GM21526 (cell line): ENCODE measurements at regions not wholly inside any gene's neighbourhood (a gene's known extent, or its start where the extent isn't known, plus 50 kb on each side); places are given as distances from the start of the nearest gene placed in this dataset.

Source experiments
- ATAC-seq: cut with Tn5 transposase; IDR thresholded peaks from one replicate; pipeline ENCODE4 v1.9.1; 2021; ENCODE audit warnings: moderate library complexity; ENCODE audit not compliant: unreplicated experiment, low FRiP score

GRCh38 chr11:127590314-127590713, 589.7 kb upstream of the KIRREL3 start:
- ATAC-seq = no peak

GRCh38 chr11:127588431-127588830, 587.9 kb upstream of the KIRREL3 start:
- no peak for ATAC-seq

GRCh38 chr11:127587511-127587910, 586.9 kb upstream of the KIRREL3 start:
- no peak for ATAC-seq

- ATAC-seq = no peak
Observed at GRCh38 chr11:127576210-127576609, 575.6 kb upstream of the KIRREL3 start.

GRCh38 chr11:127574478-127574877, 573.9 kb upstream of the KIRREL3 start:
- ATAC-seq = no peak

GRCh38 chr11:127568891-127569290, 568.3 kb upstream of the KIRREL3 start:
- no peak for ATAC-seq

GRCh38 chr11:127567237-127567932, 566.8 kb upstream of the KIRREL3 start:
- ATAC-seq = no peak

- no peak for ATAC-seq
Observed at GRCh38 chr11:127564810-127565209, 564.2 kb upstream of the KIRREL3 start.

- ATAC-seq = no peak
Observed at GRCh38 chr11:127559978-127560377, 559.4 kb upstream of the KIRREL3 start.

GRCh38 chr11:127552446-127552845, 551.9 kb upstream of the KIRREL3 start:
- no peak for ATAC-seq

- no peak for ATAC-seq
Observed at GRCh38 chr11:127531167-127531566, 530.6 kb upstream of the KIRREL3 start.

- no peak for ATAC-seq
Observed at GRCh38 chr11:127528297-127528696, 527.7 kb upstream of the KIRREL3 start.

- ATAC-seq = no peak
Observed at GRCh38 chr11:127524618-127525017, 524.0 kb upstream of the KIRREL3 start.

- no peak for ATAC-seq
Observed at GRCh38 chr11:127521413-127521812, 520.8 kb upstream of the KIRREL3 start.

GRCh38 chr11:127507851-127508250, 507.3 kb upstream of the KIRREL3 start:
- no peak for ATAC-seq

- no peak for ATAC-seq
Observed at GRCh38 chr11:127506647-127507046, 506.1 kb upstream of the KIRREL3 start.

- ATAC-seq = no peak
Observed at GRCh38 chr11:127506126-127506525, 505.6 kb upstream of the KIRREL3 start.

- no peak for ATAC-seq
Observed at GRCh38 chr11:127496165-127496564, 495.6 kb upstream of the KIRREL3 start.

GRCh38 chr11:127493330-127494022, 492.9 kb upstream of the KIRREL3 start:
- ATAC-seq = no peak

- ATAC-seq = no peak
Observed at GRCh38 chr11:127492029-127492428, 491.5 kb upstream of the KIRREL3 start.

GRCh38 chr11:127491589-127491988, 491.0 kb upstream of the KIRREL3 start:
- ATAC-seq = no peak

- ATAC-seq = no peak
Observed at GRCh38 chr11:127490896-127491295, 490.3 kb upstream of the KIRREL3 start.
